Nephron progenitor cell (in vitro differentiated cells): ENCODE measurements at regions not wholly inside any gene's neighbourhood (a gene's known extent, or its start where the extent isn't known, plus 50 kb on each side); places are given as distances from the start of the nearest gene placed in this dataset.
A peak's percentile ranks its signal among the peaks of the same experiment; 100 is the strongest.

Source experiments
- DNase-seq: peaks from one replicate; pipeline ENCODE4 v3.0.0; 2021
- H3K27ac Mint-ChIP-seq: 2 replicates; pipeline ENCODE4 v1.8.0; 2021; ENCODE audit warnings: mild to moderate bottlenecking, moderate library complexity, mixed read lengths
- H3K27me3 Mint-ChIP-seq: 2 replicates; pipeline ENCODE4 v1.8.0; 2021; ENCODE audit warnings: mild to moderate bottlenecking, low read depth, mixed read lengths; ENCODE audit not compliant: poor library complexity
- H3K36me3 Mint-ChIP-seq: 2 replicates; pipeline ENCODE4 v1.8.0; 2021; ENCODE audit warnings: low read depth, mixed read lengths
- H3K4me1 Mint-ChIP-seq: 2 replicates; pipeline ENCODE4 v1.8.0; 2021; ENCODE audit warnings: mixed read lengths
- H3K4me3 Mint-ChIP-seq: 2 replicates; pipeline ENCODE4 v1.8.0; 2021; ENCODE audit warnings: mild to moderate bottlenecking, moderate library complexity, mixed read lengths
- H3K9me3 Mint-ChIP-seq: 2 replicates; pipeline ENCODE4 v1.8.0; 2021; ENCODE audit warnings: mild to moderate bottlenecking, moderate library complexity, mixed read lengths
- TF ChIP-seq, protein P1 (sequence below): fragments of 200-600 bp; sonication (generic); IDR thresholded peaks from 2 replicates; pipeline ENCODE4 v1.5.0; 2021; ENCODE audit warnings: antibody characterized with exemption

DNA sequence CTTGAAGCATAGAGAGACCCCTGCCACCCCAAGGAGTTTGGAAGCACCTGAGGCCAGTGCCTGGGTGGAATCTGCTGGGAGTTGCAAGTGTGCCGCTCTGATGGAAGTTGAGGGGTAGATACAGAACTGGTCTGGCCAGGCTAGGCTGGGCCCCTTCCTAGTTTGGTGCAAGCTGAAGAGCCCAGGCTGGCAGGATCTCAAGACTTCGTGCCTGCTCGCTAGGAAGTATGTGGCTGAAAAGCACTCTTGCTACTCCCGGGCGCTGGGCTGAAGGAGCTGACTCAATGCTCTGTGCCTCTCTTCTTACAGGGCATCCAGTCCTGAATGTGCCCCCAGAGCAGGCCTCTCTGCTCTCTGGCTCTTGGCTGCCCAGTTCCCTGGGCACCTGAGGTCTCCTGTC, 51.7 kb upstream of the PJA1 start:
- H3K4me3 Mint-ChIP-seq: no peak overlapping the region
- no peak for DNase-seq
- H3K27me3 Mint-ChIP-seq: peaks cover 10% of the 10 kb centered on the region
- H3K4me1 Mint-ChIP-seq: peaks cover 25% of the 10 kb centered on the region
- no peak overlapping the region for H3K27ac Mint-ChIP-seq
- no peaks in the 10 kb centered on the region for H3K36me3 Mint-ChIP-seq
- TF ChIP-seq, protein P1, sequence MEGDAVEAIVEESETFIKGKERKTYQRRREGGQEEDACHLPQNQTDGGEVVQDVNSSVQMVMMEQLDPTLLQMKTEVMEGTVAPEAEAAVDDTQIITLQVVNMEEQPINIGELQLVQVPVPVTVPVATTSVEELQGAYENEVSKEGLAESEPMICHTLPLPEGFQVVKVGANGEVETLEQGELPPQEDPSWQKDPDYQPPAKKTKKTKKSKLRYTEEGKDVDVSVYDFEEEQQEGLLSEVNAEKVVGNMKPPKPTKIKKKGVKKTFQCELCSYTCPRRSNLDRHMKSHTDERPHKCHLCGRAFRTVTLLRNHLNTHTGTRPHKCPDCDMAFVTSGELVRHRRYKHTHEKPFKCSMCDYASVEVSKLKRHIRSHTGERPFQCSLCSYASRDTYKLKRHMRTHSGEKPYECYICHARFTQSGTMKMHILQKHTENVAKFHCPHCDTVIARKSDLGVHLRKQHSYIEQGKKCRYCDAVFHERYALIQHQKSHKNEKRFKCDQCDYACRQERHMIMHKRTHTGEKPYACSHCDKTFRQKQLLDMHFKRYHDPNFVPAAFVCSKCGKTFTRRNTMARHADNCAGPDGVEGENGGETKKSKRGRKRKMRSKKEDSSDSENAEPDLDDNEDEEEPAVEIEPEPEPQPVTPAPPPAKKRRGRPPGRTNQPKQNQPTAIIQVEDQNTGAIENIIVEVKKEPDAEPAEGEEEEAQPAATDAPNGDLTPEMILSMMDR: no peak
- H3K9me3 Mint-ChIP-seq: peaks cover 33% of the 10 kb centered on the region

DNA sequence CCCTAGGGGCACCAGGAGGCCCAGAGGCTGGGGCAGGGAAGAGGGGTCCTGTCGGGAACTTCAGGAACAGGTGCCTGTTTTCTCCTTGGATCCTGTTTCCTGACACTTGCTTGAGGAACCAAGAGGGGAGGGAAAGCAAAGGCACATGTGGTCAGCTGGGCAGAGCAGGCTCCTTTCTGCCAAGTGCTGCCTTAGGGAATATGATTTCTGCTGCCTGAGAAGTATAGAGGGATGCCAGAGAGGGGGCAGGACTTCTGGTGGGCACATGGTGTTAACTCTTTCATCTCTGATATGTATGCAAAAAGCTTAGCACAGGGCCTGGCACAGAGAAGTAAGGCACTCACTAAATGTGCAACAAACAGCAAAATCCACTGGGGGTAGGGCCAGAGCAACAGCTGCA, 51.2 kb upstream of the PJA1 start:
- TF ChIP-seq, protein P1: no peak
- Mint-ChIP-seq H3K4me3 (no peak overlapping the region), H3K36me3 (no peaks in the 10 kb centered on the region), H3K4me1 (peaks cover 22% of the 10 kb centered on the region), H3K27ac (no peak overlapping the region), H3K9me3 (peaks cover 36% of the 10 kb centered on the region), H3K27me3 (peaks cover 14% of the 10 kb centered on the region)
- no peak for DNase-seq

DNA sequence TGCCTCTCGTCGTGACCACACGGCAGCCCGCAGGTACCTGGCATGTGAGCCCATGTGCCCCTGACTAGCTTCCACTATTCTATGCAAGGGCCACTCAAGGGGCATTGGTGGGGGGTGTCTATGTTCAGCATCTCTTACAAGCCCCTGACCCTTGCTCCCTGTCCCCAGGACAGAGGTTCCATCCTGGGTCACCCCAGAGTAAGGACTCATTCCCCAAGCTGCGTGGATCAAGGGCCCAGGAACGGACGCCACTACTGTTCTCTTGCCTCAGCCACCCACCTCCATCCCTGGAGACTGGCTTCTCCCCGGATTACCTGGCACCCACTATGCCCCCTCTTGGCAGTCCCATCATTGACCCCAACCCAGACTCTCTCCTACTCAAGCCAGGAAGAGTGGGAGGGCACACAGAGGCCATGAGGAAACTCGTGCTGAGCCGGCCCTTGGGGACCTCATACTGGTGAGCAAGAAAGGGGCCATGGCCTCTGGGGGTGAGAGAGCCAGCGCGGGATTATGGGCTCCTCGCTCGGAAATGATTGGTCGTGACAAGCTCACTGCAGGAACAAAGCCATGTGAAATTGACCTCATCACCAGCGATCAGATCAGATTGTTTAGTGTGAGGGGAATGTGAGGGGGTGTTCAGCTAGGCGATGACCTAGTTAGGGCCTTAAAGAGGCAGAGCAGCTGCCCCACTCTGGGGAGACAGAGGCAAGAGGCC, 50.1 kb upstream of the PJA1 start:
- Mint-ChIP-seq H3K9me3 (peaks cover 43% of the 10 kb centered on the region), H3K4me1 (peaks cover 22% of the 10 kb centered on the region), H3K27ac (no peak overlapping the region), H3K36me3 (no peaks in the 10 kb centered on the region), H3K4me3 (no peak overlapping the region), H3K27me3 (peaks cover 14% of the 10 kb centered on the region)
- TF ChIP-seq, protein P1: no peak
- DNase-seq: peak; percentile 4
